ENCODE measurements at regions not wholly inside any gene's neighbourhood (a gene's known extent, or its start where the extent isn't known, plus 50 kb on each side); places are given as distances from the start of the nearest gene placed in this dataset.

GRCh38 chr2:219995399-219995798 lies 368.0 kb downstream of the SLC4A3 start:
- Histone ChIP-seq H3K79me2 (replicated peaks; ENCODE audit: insufficient read depth, low read length) (no peaks in the 10 kb centered on the region), H4K20me1 (ENCODE audit: insufficient read depth) (no peaks in the 10 kb centered on the region), H3K9ac (ENCODE audit: low read length) (no peak overlapping the region), H3K9me3 (ENCODE audit: low read length) (no peaks in the 10 kb centered on the region), H3K4me2 (ENCODE audit: low read length) (no peak overlapping the region), H3K27me3 (ENCODE audit: insufficient read depth, low read depth, low read length) (no peaks in the 10 kb centered on the region), H3F3A (ENCODE audit: insufficient read depth, low read length, poor library complexity, severe bottlenecking) (no peaks in the 10 kb centered on the region), H3K9me2 (ENCODE audit: insufficient read depth, low read length) (no peaks in the 10 kb centered on the region), H2AFZ (ENCODE audit: low read depth, low read length) (no peak overlapping the region), H3K36me3 (ENCODE audit: insufficient read depth, low read length) (no peaks in the 10 kb centered on the region), H3K27ac (ENCODE audit: low read length) (no peak overlapping the region), H3K4me3 (ENCODE audit: low read length) (no peak overlapping the region)
- no peak for TF ChIP-seq RAD21 (conservative IDR thresholded peaks at IDR 0.05)
- no peak for TF ChIP-seq SMC3 (conservative IDR thresholded peaks at IDR 0.05; ENCODE audit: poor library complexity)
- TF ChIP-seq TAF1 (IDR thresholded peaks at IDR 0.05; ENCODE audit: low read depth) = no peak

GRCh38 chr2:219995991-219996765 lies 368.7 kb downstream of the SLC4A3 start:
- Histone ChIP-seq H3K9me3 (ENCODE audit: low read length) (no peaks in the 10 kb centered on the region), H3K27me3 (ENCODE audit: insufficient read depth, low read depth, low read length) (no peaks in the 10 kb centered on the region), H3K4me3 (ENCODE audit: low read length) (no peak overlapping the region), H4K20me1 (ENCODE audit: insufficient read depth) (no peaks in the 10 kb centered on the region), H3F3A (ENCODE audit: insufficient read depth, low read length, poor library complexity, severe bottlenecking) (no peaks in the 10 kb centered on the region), H3K36me3 (ENCODE audit: insufficient read depth, low read length) (no peaks in the 10 kb centered on the region), H3K79me2 (replicated peaks; ENCODE audit: insufficient read depth, low read length) (no peaks in the 10 kb centered on the region), H3K9me2 (ENCODE audit: insufficient read depth, low read length) (no peaks in the 10 kb centered on the region), H3K4me2 (ENCODE audit: low read length) (no peak overlapping the region), H2AFZ (ENCODE audit: low read depth, low read length) (no peak overlapping the region), H3K9ac (ENCODE audit: low read length) (no peak overlapping the region), H3K27ac (ENCODE audit: low read length) (no peak overlapping the region)
- TF ChIP-seq REST (IDR thresholded peaks at IDR 0.05; ENCODE audit: borderline replicate concordance) (no peak), EP300 (conservative IDR thresholded peaks at IDR 0.05; ENCODE audit: poor library complexity, severe bottlenecking) (no peak), RAD21 (conservative IDR thresholded peaks at IDR 0.05) (no peak), MXI1 (conservative IDR thresholded peaks at IDR 0.05; ENCODE audit: poor library complexity, severe bottlenecking) (no peak), CTCF (IDR thresholded peaks at IDR 0.05; ENCODE audit: poor library complexity, severe bottlenecking) (no peak), POLR2AphosphoS5 (IDR thresholded peaks at IDR 0.05) (no peak), EZH2 (IDR thresholded peaks at IDR 0.05; ENCODE audit: borderline replicate concordance, insufficient read depth, low read length, poor library complexity, severe bottlenecking) (no peak), TAF1 (IDR thresholded peaks at IDR 0.05; ENCODE audit: low read depth) (no peak), SMC3 (conservative IDR thresholded peaks at IDR 0.05; ENCODE audit: poor library complexity) (no peak)
